AG04450 (cell line): ENCODE measurements at regions not wholly inside any gene's neighbourhood (a gene's known extent, or its start where the extent isn't known, plus 50 kb on each side); places are given as distances from the start of the nearest gene placed in this dataset.

Source experiments
- CTCF ChIA-PET: fragments of 300-600, 350-600 bp; formaldehyde crosslinking; extraction: SDS; loops from one replicate; lab custom pipeline; 2022; ENCODE audit warnings: antibody characterized with exemption, inconsistent platforms; lab: Charles Lee
- POLR2A ChIA-PET: fragments of 350-600 bp; formaldehyde crosslinking; extraction: SDS; loops from one replicate; lab custom pipeline; 2021; ENCODE audit warnings: antibody characterized with exemption, inconsistent platforms; lab: Yijun Ruan, JAX
- DNase-seq: peaks from one replicate; pipeline ENCODE4 v3.0.0-alpha.2; 2011; ENCODE audit warnings: low read depth, low spot score
- H3K27ac ChIP-seq: one replicate; pipeline ENCODE4 v1.5.1; 2012; ENCODE audit warnings: low read depth, low read length, control low read depth
- H3K27me3 ChIP-seq: one replicate; pipeline ENCODE4 v1.6.0; 2012; ENCODE audit warnings: low read length; ENCODE audit not compliant: control insufficient read depth, insufficient read depth
- H3K4me3 ChIP-seq: 2 replicates; pipeline ENCODE4 v1.5.1; 2011; ENCODE audit warnings: mild to moderate bottlenecking, low read depth, low read length, control low read depth
- H3K9me3 ChIP-seq: 2 replicates; pipeline ENCODE4 v1.5.1; 2012; ENCODE audit warnings: low read length; ENCODE audit not compliant: control insufficient read depth, insufficient read depth
- TF ChIP-seq, protein P1 (sequence below): IDR thresholded peaks from 2 replicates; pipeline ENCODE4 v1.5.1; 2011; ENCODE audit warnings: low read depth, low read length, control low read depth, inconsistent platforms

- TF ChIP-seq, protein P1, sequence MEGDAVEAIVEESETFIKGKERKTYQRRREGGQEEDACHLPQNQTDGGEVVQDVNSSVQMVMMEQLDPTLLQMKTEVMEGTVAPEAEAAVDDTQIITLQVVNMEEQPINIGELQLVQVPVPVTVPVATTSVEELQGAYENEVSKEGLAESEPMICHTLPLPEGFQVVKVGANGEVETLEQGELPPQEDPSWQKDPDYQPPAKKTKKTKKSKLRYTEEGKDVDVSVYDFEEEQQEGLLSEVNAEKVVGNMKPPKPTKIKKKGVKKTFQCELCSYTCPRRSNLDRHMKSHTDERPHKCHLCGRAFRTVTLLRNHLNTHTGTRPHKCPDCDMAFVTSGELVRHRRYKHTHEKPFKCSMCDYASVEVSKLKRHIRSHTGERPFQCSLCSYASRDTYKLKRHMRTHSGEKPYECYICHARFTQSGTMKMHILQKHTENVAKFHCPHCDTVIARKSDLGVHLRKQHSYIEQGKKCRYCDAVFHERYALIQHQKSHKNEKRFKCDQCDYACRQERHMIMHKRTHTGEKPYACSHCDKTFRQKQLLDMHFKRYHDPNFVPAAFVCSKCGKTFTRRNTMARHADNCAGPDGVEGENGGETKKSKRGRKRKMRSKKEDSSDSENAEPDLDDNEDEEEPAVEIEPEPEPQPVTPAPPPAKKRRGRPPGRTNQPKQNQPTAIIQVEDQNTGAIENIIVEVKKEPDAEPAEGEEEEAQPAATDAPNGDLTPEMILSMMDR: no peak
- no peak for DNase-seq
- H3K27ac ChIP-seq: no peak overlapping the region
Measured at GRCh38 chr6:167470836-167471547, 146.1 kb downstream of the TTLL2 start.

GRCh38 chr6:167471548-167471930 lies 146.7 kb downstream of the TTLL2 start:
- H3K27me3 ChIP-seq: no peaks in the 10 kb centered on the region
- CTCF ChIA-PET: no interaction called here
- no peak overlapping the region for H3K4me3 ChIP-seq
- peaks cover 77% of the 10 kb centered on the region for H3K9me3 ChIP-seq
- no peak for DNase-seq
- H3K27ac ChIP-seq: no peak overlapping the region
- TF ChIP-seq, protein P1: no peak
- POLR2A ChIA-PET: no interaction called here

More at GRCh38 chr6:167470836-167471547, 146.1 kb downstream of the TTLL2 start:
- no peak overlapping the region for H3K4me3 ChIP-seq
- H3K27me3 ChIP-seq: no peaks in the 10 kb centered on the region
- CTCF ChIA-PET: no interaction called here
- POLR2A ChIA-PET: no interaction called here
- peaks cover 75% of the 10 kb centered on the region for H3K9me3 ChIP-seq

GRCh38 chr6:167472148-167472547 lies 147.3 kb downstream of the TTLL2 start:
- H3K4me3 ChIP-seq: no peak overlapping the region
- H3K27me3 ChIP-seq: no peaks in the 10 kb centered on the region
- TF ChIP-seq, protein P1: no peak
- peaks cover 81% of the 10 kb centered on the region for H3K9me3 ChIP-seq
- no peak for DNase-seq
- ChIA-PET CTCF (no interaction called here), POLR2A (no interaction called here)
- no peak overlapping the region for H3K27ac ChIP-seq

DNA sequence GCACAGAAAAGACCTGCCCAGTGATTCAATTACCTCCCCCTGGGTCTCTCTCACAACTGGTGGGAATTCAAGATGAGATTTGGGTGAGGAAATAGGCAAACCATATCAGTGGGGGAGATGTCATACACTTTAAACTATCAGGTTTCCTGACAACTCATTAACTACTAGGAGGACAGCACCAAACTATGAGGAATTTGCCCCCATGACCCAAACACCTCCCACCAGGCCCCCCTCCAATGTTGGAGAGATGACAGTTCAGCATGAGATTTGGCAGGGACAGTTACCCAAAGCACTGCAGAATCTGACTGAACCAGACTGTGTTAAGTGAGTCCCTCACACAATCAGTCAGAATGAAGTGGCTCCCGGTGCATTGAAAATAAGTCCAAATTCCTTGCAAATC lies 148.0 kb downstream of the TTLL2 start:
- CTCF ChIA-PET: no interaction called here
- POLR2A ChIA-PET: no interaction called here
- Histone ChIP-seq H3K27ac (no peak overlapping the region), H3K9me3 (peaks cover 85% of the 10 kb centered on the region), H3K27me3 (no peaks in the 10 kb centered on the region), H3K4me3 (no peak overlapping the region)
- no peak for DNase-seq
- TF ChIP-seq, protein P1: no peak

DNA sequence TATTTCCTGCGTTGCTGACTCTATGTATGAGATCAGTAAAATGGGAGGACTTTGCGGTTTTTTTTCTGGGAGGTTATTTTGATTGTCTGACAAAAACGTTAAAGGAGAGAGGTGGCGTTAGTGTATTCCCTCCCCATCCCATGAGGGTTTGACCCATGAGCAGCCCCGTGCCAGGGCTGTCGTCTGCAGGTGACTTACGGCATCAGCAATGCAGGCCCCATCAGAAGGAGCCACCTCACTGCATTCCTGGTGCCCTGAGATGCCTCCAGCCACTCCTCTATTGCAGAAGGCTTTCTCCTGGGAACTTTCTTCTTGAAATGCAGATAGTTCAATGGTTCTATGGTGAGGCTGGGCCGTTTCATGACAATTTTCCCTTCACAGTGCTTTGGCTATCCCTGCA lies 149.3 kb downstream of the TTLL2 start:
- TF ChIP-seq, protein P1: no peak
- Histone ChIP-seq H3K27me3 (no peaks in the 10 kb centered on the region), H3K4me3 (no peak overlapping the region), H3K27ac (no peak overlapping the region), H3K9me3 (peaks cover 80% of the 10 kb centered on the region)
- ChIA-PET CTCF (no interaction called here), POLR2A (no interaction called here)
- no peak for DNase-seq
